Smooth muscle cell (in vitro differentiated cells): ENCODE measurements at regions not wholly inside any gene's neighbourhood (a gene's known extent, or its start where the extent isn't known, plus 50 kb on each side); places are given as distances from the start of the nearest gene placed in this dataset.

Experiments used
- DNase-seq: peaks from one replicate; lab custom pipeline; 2025; ENCODE audit not compliant: unreplicated experiment; lab: John Stamatoyannopoulos, UW
- H2AFZ ChIP-seq: fragments of 200-600 bp; sonication (generic); 2 replicates; pipeline ENCODE4 v1.6.0; 2016; ENCODE audit warnings: antibody characterized with exemption, low read depth, mild to moderate bottlenecking
- H3F3A ChIP-seq: fragments of 200-600 bp; sonication (generic); 2 replicates; pipeline ENCODE4 v1.6.0; 2017; ENCODE audit warnings: antibody characterized with exemption, low read depth
- H3K27ac ChIP-seq: fragments of 200-600 bp; sonication (generic); 2 replicates; pipeline ENCODE4 v1.5.1; 2016; ENCODE audit warnings: low read depth, mild to moderate bottlenecking
- H3K27me3 ChIP-seq: fragments of 200-600 bp; sonication (generic); 2 replicates; pipeline ENCODE4 v1.6.1; 2016; ENCODE audit warnings: low read depth, mild to moderate bottlenecking
- H3K36me3 ChIP-seq: fragments of 200-600 bp; sonication (generic); 2 replicates; pipeline ENCODE4 v1.5.1; 2016; ENCODE audit warnings: low read depth
- H3K4me1 ChIP-seq: fragments of 200-600 bp; sonication (generic); 2 replicates; pipeline ENCODE4 v1.5.1; 2016; ENCODE audit warnings: low read depth
- H3K4me2 ChIP-seq: fragments of 200-600 bp; sonication (generic); 2 replicates; pipeline ENCODE4 v1.6.0; 2016; ENCODE audit warnings: mild to moderate bottlenecking
- H3K4me3 ChIP-seq: fragments of 200-600 bp; sonication (generic); 2 replicates; pipeline ENCODE4 v1.5.1; 2016; ENCODE audit warnings: mild to moderate bottlenecking
- H3K79me2 ChIP-seq: fragments of 200-600 bp; sonication (generic); 2 replicates; pipeline ENCODE4 v1.6.0; 2016; ENCODE audit warnings: low read depth, mild to moderate bottlenecking
- H3K9ac ChIP-seq: fragments of 200-600 bp; sonication (generic); 2 replicates; pipeline ENCODE4 v1.6.0; 2016; ENCODE audit warnings: low read depth
- H3K9me3 ChIP-seq: fragments of 200-600 bp; sonication (generic); replicated peaks from 2 replicates; pipeline ENCODE4 v1.5.1; 2016; ENCODE audit warnings: low read depth
- H4K20me1 ChIP-seq: fragments of 200-600 bp; sonication (generic); 2 replicates; pipeline ENCODE4 v1.6.0; 2016; ENCODE audit warnings: low read depth
- WGBS: methylation state at CpG from one replicate; pipeline ENCODE4 v1.1.7; 2016; ENCODE audit warnings: low lambda C conversion rate; 5-methylcytosine and 5-hydroxymethylcytosine counted together
- TF ChIP-seq, protein P1 (sequence below): fragments of 200-600 bp; sonication (generic); IDR thresholded peaks from 2 replicates; pipeline ENCODE4 v1.5.1; 2017; ENCODE audit warnings: borderline replicate concordance, mild to moderate bottlenecking, antibody characterized with exemption; ENCODE audit not compliant: insufficient read depth, poor library complexity, severe bottlenecking

- no peaks in the 10 kb centered on the region for H3K4me1 ChIP-seq
- TF ChIP-seq, protein P1, sequence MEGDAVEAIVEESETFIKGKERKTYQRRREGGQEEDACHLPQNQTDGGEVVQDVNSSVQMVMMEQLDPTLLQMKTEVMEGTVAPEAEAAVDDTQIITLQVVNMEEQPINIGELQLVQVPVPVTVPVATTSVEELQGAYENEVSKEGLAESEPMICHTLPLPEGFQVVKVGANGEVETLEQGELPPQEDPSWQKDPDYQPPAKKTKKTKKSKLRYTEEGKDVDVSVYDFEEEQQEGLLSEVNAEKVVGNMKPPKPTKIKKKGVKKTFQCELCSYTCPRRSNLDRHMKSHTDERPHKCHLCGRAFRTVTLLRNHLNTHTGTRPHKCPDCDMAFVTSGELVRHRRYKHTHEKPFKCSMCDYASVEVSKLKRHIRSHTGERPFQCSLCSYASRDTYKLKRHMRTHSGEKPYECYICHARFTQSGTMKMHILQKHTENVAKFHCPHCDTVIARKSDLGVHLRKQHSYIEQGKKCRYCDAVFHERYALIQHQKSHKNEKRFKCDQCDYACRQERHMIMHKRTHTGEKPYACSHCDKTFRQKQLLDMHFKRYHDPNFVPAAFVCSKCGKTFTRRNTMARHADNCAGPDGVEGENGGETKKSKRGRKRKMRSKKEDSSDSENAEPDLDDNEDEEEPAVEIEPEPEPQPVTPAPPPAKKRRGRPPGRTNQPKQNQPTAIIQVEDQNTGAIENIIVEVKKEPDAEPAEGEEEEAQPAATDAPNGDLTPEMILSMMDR, result no peak
- no peak overlapping the region for H3K4me2 ChIP-seq
- H3F3A ChIP-seq, result no peaks in the 10 kb centered on the region
- H3K9me3 ChIP-seq, result no peaks in the 10 kb centered on the region
- no peak overlapping the region for H3K9ac ChIP-seq
- no peaks in the 10 kb centered on the region for H3K27me3 ChIP-seq
- no peak overlapping the region for H3K27ac ChIP-seq
- DNase-seq, result no peak
- no peak overlapping the region for H3K4me3 ChIP-seq
- H3K79me2 ChIP-seq, result no peaks in the 10 kb centered on the region
- H4K20me1 ChIP-seq, result no peaks in the 10 kb centered on the region
- no peak overlapping the region for H2AFZ ChIP-seq
- 96% methylated on average over 2 of the region's 2 CpGs for WGBS
- H3K36me3 ChIP-seq, result no peaks in the 10 kb centered on the region
Observed at GRCh38 chr6:164130151-164130550, 715.6 kb downstream of the QKI start.

DNA sequence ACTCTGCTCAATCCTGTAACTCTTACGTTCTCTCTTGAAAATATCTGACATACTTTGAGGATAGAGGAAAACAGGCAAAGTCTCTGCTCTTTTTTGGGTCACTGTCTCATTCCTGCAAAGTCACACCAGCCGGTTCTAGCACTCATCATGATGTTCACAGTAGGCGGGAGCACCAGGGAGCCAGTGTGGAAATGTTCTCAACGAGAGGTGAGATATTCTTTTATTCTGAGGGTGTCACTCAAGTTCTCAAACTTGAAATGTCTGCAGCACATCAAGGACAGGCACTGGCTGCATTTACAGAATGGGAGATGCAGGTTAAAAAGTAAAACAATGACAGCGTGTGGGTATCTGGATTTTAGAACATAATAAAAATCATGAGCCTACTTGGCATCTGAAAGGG is 714.7 kb downstream of the QKI start:
- Histone ChIP-seq H3F3A (no peaks in the 10 kb centered on the region), H3K27ac (no peak overlapping the region), H3K9ac (no peak overlapping the region), H3K4me2 (no peak overlapping the region), H2AFZ (no peak overlapping the region), H3K79me2 (no peaks in the 10 kb centered on the region), H3K9me3 (no peaks in the 10 kb centered on the region), H3K36me3 (no peaks in the 10 kb centered on the region), H3K27me3 (no peaks in the 10 kb centered on the region), H3K4me1 (no peaks in the 10 kb centered on the region), H4K20me1 (no peaks in the 10 kb centered on the region), H3K4me3 (no peak overlapping the region)
- WGBS, result 88% methylated on average over 5 of the region's 5 CpGs
- TF ChIP-seq, protein P1, result no peak
- DNase-seq, result no peak

GRCh38 chr6:164128101-164128500 is 713.6 kb downstream of the QKI start:
- Histone ChIP-seq H2AFZ (no peak overlapping the region), H3K27me3 (no peaks in the 10 kb centered on the region), H3K79me2 (no peaks in the 10 kb centered on the region), H3K4me2 (no peak overlapping the region), H4K20me1 (no peaks in the 10 kb centered on the region), H3K9ac (no peak overlapping the region), H3F3A (no peaks in the 10 kb centered on the region), H3K9me3 (no peaks in the 10 kb centered on the region), H3K27ac (no peak overlapping the region), H3K4me3 (no peak overlapping the region), H3K4me1 (no peaks in the 10 kb centered on the region), H3K36me3 (no peaks in the 10 kb centered on the region)
- TF ChIP-seq, protein P1, result no peak
- 94% methylated on average over 2 of the region's 2 CpGs for WGBS
- no peak for DNase-seq

DNA sequence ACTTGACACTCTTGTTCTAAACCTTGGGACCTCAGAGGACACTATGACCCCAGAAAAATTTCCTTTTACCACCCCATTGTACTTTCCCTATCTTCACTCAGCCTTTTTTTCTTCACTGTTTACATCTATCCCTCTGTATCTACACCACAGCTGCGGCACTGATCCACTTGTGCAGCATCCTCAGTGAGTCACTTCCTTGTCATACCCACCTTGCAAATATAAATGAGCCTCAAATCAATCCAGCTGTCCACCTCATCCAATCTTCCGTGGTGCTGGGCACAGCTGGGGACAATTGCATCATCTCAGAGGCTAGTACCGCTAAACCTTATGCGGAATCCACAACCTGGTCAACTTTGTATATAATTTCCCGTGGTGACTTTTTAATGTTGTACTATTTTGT is 710.5 kb downstream of the QKI start:
- Histone ChIP-seq H3F3A (no peaks in the 10 kb centered on the region), H3K27ac (no peak overlapping the region), H3K9me3 (no peaks in the 10 kb centered on the region), H4K20me1 (no peaks in the 10 kb centered on the region), H3K9ac (no peak overlapping the region), H3K4me2 (no peak overlapping the region), H3K4me3 (no peak overlapping the region), H3K27me3 (no peaks in the 10 kb centered on the region), H3K4me1 (no peaks in the 10 kb centered on the region), H2AFZ (no peak overlapping the region), H3K36me3 (no peaks in the 10 kb centered on the region), H3K79me2 (no peaks in the 10 kb centered on the region)
- no peak for DNase-seq
- TF ChIP-seq, protein P1, result no peak
- WGBS, result 74% methylated on average over 5 of the region's 5 CpGs
